Renal cortical epithelial cell (primary cell): ENCODE measurements at regions not wholly inside any gene's neighbourhood (a gene's known extent, or its start where the extent isn't known, plus 50 kb on each side); places are given as distances from the start of the nearest gene placed in this dataset.
"Not testable (repeated sequence)": the region's sequence is repeated elsewhere in the genome, so short reads cannot be mapped to it uniquely, and the experiment has no call there.

Experiments
- DNase-seq: peaks from one replicate; pipeline ENCODE4 v3.0.0-alpha.2; 2011; ENCODE audit warnings: low read depth

DNA sequence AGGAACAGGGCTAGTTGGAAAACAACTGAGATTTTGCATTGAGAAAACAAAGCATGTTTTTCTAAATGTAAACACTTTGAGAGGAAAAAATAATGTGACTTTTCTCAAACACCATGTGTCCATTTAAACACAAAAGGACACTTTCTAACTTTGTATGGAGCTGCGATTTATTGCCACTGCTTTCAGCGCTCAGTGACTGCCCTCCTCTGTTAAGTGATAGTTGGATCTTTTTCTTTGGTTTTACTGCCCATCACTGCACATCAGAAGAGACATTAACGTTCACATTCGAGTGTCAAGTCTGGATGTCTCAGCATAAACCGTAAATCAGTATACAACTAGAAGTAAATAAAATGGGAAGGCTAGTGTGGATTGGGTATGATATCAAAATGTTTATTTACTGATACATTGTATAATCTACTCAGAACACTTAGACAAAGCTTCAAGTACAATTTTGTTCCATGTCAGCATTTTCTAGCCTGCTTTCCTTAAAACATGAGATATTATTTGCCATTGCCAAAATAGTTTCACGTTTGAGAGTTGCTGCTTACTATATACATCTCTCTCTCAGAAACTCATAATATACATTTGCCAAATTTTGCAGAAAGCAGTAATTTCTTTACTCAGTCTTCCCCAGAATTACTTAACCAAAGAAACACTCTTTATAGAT lies 237.6 kb downstream of the IKZF2 start:
- no peak for DNase-seq

DNA sequence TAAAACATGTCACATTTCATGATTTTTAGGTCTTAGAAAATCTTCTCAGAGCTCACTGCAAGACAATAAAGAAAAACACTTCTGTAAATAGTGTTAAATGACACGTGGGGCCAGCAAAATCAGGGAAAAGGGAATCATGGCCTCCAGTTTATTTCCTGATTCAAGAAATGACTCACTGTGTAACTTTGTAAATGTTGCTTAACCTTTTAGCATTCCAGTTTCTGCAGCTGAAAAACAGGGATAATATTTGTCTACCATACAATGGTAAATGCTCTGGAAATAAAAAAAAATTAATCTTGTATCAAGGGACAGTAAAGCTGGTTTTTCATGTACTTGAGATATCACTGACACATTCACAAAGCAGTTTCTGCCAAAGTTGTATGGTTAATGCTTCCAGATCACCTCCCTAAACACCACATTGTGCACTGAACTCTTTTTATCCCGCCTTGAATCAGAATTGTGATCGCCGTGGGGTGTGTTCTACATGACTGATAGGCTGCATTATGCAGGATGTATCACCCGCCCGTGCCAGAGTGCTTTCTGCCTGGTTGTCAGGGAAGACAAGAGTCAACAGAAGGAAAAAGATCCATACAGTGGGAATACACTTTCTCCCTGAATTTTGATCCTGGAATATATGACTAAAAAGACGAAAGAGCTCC lies 238.8 kb downstream of the IKZF2 start:
- peak; percentile 92 for DNase-seq

DNA sequence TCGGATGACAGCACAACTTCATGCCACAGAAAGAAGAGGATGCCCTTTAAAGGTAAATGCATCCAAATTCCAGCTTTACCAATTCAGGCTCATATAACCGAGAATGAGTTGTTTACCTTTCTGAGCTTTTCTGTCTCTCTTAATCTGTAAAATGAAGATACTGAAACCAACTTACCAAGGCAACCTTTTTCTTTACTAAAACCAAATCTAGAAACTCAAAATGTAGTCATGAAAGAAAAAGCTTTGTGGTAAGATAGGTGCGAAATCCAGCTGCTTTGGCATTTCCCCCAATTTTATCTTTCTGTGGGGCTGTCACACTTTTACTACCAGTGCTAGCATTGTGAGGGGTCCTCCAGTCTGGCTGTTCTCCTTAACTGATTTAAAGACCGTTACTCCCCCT lies 240.4 kb downstream of the IKZF2 start:
- no peak for DNase-seq

DNA sequence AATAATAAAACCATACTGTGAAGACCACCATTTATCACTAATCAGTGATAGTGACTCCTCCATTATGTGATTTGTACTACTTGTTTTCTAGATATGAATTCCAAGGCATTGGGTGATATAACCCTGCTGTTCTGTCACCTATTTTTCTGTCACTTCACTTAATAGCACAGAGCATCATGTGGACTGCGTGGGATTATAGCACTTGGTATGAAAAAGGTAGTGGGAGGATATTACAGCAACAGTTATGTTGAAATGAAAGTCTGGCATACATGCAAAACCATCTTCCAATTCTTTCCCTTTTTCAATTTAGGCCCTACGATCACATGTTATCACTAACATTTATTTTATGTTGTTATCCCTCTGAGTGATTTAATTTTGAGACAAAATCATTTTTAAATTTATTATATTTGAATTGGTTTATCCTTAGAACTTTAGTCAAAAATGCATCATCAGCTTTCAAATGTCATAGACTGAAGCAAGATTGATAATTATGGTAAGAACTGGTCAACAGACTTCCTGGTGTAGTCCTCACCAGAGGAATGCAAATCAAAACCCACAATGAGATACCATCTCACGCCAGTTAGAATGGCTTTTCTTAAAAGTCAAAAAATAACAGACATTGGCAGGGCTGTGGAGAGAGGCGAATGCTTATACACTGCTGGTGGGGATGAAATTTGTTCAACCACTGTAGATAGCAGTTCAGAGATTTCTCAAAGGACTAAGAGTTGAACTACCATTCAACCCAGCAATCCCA lies 242.6 kb downstream of the IKZF2 start:
- no peak for DNase-seq

DNA sequence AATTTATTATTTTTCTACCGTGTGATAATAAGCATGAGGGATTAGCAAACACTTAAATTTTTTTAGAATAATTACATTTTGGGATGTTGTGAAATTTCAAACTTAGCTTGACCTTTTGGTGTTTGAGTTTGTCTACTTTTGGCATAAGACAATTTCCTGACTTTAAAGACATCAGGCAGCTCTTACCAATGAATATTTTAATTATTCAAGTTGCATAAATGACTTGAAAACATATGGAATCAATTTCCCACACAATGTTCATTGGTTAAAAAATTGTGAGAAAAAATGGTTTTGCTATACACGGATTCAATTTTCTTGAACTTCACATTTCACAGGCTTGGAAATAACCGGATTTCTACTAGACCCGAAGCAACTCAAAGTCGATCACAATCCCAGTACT lies 243.4 kb downstream of the IKZF2 start:
- no peak for DNase-seq

DNA sequence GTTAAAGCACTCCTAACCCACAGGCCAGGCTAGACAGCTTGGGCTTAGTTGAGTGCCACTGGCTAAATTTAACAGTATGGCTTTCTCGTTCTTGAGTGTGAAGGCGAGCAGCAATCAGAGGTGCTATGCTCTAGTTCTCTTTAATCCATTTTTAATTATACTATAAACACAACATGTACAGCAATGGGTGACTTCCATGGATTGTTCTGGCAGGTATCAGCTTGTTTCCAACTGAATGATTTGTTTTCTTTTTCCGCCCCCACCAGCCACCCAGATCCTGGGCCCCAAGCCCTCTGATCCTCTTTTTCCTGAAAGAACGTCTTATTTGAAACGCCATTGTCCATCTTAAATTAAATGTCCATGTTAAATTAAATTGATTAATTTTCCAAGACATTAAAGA lies 244.8 kb downstream of the IKZF2 start:
- DNase-seq = no peak

DNA sequence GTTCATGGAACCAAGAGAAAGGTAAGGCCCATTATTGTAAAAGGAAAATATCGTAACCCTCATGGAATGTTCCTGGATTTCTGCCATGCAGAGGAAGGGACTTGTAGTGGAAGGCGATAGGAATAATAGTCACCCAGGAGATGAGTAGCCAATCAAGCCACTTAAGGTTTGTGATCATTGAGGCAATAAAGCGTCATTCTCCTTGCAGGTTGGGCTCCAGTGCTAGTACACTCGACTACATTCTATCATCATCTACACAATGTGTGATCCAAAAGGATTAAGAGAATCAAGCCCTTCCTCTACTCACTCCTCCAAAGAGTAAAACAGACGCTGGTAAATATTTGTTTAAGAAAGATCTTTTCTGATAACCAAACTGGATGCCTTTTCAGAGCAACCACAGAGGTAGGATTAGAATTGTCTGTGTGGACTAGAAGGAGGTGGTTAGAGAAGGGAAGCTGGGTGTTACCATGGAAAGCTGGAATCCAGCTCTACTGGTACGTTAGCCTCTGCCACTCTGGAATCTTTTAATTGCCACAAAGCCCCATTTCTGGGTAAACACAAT lies 245.7 kb downstream of the IKZF2 start:
- peak; percentile 79 for DNase-seq

DNA sequence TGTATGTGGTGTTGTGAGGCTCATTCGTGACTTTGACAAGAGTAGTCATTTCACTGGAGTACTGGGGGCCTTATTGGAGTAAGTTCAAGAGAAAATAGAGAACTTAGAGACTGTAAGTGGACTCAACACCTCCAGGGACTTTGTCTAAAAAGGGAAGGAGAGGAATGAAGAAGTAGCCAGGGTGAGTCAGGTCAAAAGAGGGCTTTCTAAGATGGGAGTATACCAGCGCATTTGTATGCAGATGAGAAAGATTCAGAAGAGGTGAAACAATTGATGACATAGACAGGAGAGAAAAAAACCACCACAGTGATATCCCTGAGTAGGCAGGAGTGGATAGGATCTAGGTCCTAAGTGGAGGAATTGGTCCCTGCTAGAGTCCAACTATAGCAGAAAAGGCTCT lies 246.8 kb downstream of the IKZF2 start:
- no peak for DNase-seq

DNA sequence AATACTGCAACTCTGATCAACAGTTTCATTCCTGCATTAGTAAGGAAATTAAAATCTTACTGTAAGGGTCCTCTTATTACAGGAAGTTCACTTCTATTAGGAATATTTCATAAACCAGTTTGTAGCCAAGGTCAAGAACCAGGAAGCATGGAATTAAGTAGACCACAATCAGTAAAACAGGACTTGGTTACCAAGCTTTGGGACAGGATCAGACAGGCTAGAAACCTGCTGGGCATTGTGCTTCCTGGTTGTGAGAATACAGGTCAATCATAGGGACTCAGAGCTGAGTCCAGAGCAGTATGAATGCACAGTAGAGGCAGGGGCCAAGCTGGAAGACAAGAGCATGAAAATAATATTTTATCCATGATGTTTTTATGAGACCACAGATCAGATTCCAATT lies 248.0 kb downstream of the IKZF2 start:
- no peak for DNase-seq

DNA sequence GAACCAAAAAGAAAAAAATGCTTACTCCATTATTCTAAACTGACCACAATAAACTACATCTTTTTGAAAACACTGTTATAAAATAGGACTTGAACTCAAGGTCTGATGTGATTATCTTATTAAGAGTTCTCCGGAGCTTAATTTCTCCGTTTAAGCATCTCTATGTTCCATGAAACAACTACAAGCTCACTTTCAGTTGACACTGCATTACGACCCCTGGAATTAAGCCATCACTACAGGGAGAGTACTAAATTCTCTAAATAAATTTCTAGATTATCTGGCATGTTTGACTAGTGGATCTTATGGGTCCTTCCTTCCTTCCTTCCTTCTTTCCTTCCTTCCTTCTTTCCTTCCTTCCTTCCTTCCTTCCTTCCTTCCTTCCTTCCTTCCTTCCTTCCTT lies 249.0 kb downstream of the IKZF2 start:
- DNase-seq = no peak

DNA sequence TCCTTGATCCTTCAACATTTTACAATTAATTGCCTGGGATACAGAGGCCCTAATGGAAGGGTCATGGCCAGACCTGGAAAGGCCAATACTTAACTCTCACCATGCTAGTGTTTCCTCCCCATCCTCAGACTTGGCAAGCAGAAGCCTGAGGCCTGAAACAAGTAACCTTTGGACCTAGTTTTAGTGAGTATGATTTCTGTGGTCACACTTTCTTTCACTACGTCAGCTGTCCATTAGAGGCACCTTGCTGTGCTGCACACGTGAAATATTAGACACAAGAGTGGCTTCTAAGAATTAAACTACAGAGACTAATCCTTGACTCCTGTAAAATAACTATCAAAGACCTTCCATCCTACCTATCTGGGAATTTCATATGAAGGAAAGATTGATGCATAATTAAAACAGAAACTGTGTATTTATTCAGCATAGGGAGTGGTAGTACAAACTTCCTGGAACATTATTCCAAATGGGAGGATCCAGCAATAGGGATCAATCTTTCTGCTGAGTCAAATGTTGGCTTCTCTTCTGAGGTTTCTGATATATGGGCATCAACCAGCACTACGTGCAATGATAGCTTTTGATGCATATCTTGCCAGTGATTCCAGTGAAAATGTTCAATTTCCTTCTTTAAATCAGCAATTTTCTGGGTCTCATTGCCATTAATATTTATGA lies 249.7 kb downstream of the IKZF2 start:
- no peak for DNase-seq

DNA sequence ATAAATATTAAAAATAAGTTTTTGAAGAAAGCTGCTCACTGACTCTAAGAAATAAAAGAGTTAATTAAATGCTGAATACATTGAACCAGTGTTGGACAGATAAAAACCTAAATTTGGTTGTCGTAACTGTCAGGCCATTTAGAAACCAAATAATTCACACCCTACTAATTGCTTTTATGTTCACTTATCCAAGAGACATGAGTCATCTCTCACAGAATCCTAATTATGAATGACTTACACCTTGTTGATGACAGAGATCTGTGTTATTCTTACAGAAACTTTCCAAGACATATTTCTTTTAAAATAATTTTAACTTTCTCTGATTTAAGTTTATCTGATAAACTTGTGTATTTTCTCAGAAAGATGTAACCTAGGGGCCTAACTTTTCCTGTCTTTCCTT lies 250.7 kb downstream of the IKZF2 start:
- no peak for DNase-seq

DNA sequence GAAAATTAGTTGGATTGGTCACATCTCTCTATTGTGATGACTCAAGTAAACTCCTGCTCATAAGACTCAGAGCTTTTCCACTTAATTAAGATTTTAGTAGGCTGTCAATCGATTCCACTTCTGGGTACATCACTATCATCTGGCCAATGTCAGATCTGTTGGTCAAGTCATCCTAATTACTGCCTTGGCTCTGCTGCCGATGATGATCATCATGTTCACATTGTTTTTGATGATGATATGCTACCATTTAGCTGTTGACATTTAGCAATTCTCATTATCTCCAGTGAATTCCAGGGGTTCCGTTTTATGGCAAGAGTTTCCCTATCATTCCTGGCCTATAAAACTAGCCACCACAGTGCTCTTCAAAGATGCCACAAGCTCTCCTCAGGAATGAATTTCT lies 253.4 kb downstream of the IKZF2 start:
- DNase-seq = no peak

DNA sequence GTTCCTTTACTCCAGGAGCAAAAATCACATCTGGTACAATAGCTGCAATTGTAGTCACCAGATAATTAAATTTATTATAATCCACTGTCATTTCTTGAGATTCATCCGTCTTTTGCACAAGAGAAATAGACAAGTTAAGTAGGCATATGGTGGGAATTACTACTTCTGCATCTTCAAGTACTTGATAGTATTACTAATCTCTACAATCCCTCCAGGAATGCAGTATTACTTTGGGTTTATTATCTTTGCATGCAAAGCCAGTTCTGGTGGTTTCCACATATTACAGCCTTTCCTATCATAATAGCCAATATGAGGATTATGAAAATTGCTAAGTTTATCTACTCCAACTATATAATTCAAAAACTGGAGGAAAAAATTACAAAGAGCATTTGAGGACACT lies 254.1 kb downstream of the IKZF2 start:
- DNase-seq = no peak

DNA sequence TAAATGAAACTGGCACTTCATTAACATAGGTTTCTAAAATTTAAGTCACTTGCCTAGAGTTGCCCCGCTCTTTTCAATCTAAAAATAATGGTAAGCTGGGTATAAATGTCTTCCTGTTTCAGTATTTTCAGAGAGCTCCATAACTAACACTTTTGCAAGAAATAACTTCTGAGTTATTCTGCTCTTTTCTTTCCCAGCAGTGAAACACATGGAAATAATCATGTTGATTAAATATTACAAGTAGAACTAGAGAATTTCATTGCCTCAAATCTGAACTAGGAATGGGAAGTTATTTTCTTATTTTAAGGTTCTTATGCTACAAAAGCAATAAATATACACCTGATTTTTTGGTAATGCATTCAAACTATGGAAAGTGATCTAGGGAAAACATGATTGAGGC lies 257.4 kb downstream of the IKZF2 start:
- no peak for DNase-seq

DNA sequence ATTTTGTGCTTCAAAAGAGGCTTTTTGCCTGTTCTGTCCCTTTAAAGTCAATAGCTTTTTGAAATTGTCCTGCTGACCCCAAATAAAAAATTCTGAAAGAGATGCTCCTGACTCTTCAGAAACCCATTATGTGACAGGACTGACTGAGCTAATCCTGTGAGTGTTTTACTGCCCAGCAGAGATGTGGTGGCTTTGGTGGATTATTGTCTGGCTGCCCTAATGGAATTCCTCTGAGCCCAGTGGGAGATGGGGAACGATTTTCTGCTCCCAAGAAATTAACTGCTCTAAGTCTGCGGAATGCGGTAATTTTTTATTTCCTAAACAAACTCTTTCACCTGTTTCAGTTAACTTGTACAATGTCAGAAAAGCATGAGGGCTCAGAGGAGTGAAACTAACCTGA lies 258.2 kb downstream of the IKZF2 start:
- no peak for DNase-seq

DNA sequence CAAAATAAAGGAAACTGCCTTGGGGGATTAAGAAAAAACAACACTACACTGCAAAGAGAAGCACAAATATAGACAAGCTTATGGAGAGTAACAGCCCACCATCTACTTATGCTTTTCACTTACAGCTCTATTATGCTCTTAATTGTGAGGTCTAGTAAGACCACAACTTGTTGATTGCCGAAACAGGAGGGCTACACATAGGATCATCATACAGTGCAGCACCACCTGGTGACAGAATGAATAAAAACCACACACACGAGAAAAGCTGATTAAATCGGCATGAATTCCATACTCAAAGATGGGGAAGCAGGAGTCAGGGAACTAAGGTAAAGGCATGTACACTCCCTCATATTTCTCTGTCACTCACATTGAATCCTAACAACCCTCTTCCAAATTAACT lies 259.2 kb downstream of the IKZF2 start:
- DNase-seq = peak; percentile 62

DNA sequence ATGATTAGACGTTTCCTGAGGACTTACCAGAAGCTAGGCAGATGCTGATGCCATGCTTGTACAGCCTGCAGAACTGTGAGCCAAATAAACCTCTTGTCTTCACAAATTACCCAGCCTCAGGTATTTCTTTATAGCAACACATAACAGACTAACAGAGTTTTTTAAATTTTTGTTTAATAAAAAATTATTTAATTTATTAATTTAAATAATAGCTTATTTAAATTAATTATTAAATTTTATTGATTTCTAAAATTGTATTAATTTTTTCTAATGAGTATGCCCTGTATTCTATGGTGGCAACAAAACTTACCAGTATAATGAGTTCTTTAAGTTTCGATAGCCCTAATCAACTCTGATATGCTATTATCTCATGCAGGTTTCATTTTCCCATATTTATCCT lies 259.8 kb downstream of the IKZF2 start:
- no peak for DNase-seq

DNA sequence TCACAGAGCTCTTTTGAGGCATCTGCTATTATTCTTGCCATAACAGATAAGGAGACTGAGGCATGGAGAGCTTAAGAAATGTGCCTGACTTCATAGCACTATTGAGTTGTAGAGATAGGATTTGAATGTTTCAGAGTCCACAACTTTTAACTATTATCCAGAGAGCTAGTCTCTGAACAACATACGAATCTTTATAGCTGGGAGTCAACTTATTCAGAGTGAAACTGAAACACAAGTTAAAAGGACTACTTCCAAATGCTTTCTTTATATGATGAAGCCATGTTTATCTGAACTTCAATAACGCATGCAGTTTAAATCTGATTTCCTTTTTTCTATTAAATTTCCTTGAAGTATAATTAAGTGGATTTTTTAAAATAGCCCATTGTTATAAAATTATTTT lies 268.8 kb downstream of the IKZF2 start:
- no peak for DNase-seq

DNA sequence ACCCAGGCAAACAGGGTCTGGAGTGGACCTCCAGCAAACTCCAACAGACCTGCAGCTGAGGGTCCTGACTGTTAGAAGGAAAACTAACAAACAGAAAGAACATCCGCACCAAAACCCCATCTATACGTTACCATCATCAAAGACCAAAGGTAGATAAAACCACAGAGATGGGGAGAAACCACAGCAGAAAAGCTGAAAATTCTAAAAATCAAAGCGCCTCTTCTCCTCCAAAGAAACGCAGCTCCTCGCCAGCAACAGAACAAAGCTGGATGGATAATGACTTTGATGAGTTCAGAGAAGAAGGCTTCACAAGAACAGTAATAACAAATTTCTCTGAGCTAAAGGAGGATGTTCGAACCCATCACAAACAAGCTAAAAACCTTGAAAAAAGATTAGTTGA lies 274.9 kb downstream of the IKZF2 start:
- not testable (repeated sequence) for DNase-seq

DNA sequence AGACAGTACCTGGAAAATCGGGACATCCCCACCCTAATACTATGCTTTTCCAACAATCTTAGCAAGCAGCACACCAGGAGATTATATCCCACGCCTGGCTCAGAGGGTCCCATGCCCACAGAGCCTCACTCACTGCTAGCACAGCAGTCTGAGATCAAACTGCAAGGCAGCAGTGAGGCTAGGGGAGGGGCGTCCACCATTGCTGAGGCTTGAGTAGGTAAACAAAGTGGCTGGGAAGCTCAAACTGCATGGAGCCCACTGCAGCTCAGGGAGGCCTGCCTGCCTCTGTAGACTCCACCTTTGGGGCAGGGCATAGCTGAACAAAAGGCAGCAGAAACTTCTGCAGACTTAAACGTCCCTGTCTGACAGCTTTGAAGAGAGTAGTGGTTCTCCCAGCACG lies 275.5 kb downstream of the IKZF2 start:
- not testable (repeated sequence) for DNase-seq

DNA sequence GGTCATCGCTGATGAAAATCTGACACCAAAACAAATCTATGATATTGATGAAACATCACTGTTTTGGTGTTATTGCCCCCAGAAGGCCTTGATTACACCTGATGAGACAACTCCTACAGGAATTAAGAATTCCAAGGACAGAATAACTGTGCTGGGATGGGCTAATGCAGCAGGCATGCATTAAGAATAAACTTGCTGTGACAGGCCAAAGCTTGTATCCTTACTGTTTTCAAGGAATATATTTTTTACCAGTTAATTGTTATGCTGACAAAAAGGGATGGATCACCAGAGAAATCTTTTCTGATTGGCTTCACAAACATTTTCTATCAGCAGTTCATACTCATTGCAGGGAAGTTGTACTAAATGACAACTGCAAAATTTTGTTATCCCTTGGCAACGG lies 278.2 kb downstream of the IKZF2 start:
- no peak for DNase-seq
